GM06990 (cell line): ENCODE measurements at regions not wholly inside any gene's neighbourhood (a gene's known extent, or its start where the extent isn't known, plus 50 kb on each side); places are given as distances from the start of the nearest gene placed in this dataset.

ENCODE experiments used
- DNase-seq: peaks from one replicate; pipeline ENCODE4 v3.0.0-alpha.2; 2011; ENCODE audit not compliant: insufficient read length; ENCODE audit errors: extremely low read depth
- H3K27me3 ChIP-seq: replicated peaks from 2 replicates; pipeline ENCODE4 v1.6.0; 2011; ENCODE audit warnings: low read length; ENCODE audit not compliant: control insufficient read depth, insufficient read depth
- H3K36me3 ChIP-seq: 2 replicates; pipeline ENCODE4 v1.5.1; 2011; ENCODE audit warnings: low read length; ENCODE audit not compliant: control insufficient read depth, insufficient read depth
- H3K4me3 ChIP-seq: replicated peaks from 2 replicates; pipeline ENCODE4 v1.5.1; 2011; ENCODE audit warnings: low read depth, mild to moderate bottlenecking, control low read depth, low read length
- TF ChIP-seq, protein P1 (sequence below): IDR thresholded peaks from 2 replicates; pipeline ENCODE4 v1.5.1; 2011; ENCODE audit warnings: low read length, control low read depth, mild to moderate bottlenecking, inconsistent platforms; ENCODE audit not compliant: insufficient read depth, poor library complexity, severe bottlenecking

DNA sequence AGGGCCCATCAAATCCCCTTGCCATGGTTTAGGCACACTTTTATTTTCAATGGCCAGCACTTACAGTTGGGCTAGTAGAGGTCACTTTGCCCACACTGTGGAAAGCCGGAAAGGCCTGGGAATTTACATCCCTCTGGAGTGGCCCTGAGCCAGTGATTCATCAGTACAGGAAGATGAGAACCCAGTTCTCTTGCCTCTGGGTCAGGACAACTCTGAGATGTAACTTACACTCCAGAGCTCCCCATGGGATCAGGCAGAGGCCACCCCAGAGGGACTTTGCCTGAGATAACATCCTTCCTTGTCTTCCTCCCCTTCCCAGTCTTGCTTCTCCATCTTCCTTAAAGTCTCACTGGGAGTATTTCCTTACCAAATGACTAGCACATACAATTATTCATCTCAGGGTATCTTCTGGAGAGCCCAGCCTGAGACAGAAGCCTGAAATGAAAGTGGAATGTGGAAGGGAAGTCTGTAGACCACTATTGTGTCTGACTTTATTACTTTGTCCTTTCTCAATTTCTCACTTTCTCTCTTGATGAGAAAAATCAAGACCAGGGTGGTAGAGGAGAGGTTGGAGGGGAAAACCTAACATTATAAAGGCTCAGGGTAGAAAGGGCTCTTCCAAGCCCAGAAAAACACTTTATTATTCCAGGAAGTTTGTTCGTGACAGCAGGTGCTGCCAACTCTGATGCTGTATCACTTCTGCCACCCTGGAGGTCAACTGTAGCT lies 220.8 kb downstream of the ZNF621 start:
- no peak for DNase-seq
- Histone ChIP-seq H3K36me3 (no peaks in the 10 kb centered on the region), H3K4me3 (no peak overlapping the region), H3K27me3 (no peaks in the 10 kb centered on the region)
- TF ChIP-seq, protein P1, sequence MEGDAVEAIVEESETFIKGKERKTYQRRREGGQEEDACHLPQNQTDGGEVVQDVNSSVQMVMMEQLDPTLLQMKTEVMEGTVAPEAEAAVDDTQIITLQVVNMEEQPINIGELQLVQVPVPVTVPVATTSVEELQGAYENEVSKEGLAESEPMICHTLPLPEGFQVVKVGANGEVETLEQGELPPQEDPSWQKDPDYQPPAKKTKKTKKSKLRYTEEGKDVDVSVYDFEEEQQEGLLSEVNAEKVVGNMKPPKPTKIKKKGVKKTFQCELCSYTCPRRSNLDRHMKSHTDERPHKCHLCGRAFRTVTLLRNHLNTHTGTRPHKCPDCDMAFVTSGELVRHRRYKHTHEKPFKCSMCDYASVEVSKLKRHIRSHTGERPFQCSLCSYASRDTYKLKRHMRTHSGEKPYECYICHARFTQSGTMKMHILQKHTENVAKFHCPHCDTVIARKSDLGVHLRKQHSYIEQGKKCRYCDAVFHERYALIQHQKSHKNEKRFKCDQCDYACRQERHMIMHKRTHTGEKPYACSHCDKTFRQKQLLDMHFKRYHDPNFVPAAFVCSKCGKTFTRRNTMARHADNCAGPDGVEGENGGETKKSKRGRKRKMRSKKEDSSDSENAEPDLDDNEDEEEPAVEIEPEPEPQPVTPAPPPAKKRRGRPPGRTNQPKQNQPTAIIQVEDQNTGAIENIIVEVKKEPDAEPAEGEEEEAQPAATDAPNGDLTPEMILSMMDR, result no peak

DNA sequence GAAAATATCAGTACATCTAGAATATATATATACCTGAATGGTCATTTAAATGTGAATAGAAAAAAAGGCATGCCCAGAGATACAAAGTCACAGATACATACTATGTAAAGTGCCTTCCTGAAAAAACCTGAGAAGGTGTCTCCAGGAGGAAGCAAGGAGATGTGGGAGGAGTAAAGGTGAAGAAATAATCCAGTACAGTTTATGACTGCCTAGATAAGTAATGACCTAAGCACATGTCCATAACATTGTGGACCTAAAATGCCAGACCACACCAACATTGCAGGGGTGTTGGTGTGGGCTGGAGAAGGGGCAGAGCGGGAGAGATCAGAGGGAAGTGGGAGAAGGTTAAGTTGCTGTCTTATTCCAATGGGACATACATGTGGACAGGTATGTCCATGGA lies 226.9 kb downstream of the ZNF621 start:
- TF ChIP-seq, protein P1, result no peak

DNA sequence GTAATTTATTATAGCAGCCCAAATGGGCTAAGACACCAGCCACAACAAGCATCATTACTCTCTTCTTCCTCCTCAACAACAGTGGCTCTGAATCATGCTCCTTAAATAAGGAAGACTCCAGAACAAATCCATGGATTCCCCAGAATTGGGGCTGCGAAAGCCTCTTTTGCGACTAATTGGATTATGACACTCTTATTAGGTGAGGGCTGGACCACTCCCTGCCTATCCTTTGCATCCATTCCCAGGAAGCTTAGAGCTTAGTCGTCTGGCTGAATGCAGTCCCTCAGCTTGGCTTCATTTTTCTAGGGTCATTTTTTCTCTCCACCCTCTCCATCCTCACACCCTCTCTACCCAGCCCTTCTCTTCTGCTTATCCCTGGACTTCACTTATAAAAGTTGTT lies 227.7 kb downstream of the ZNF621 start:
- TF ChIP-seq, protein P1, result no peak
- Histone ChIP-seq H3K36me3 (no peaks in the 10 kb centered on the region), H3K4me3 (no peak overlapping the region), H3K27me3 (no peaks in the 10 kb centered on the region; the same call in 1 of the 2 replicates)
- DNase-seq, result no peak

More for the DNA sequence above, 226.9 kb downstream of the ZNF621 start:
- H3K36me3 ChIP-seq, result no peaks in the 10 kb centered on the region
- no peak for DNase-seq
- no peak overlapping the region for H3K4me3 ChIP-seq
- H3K27me3 ChIP-seq, result no peaks in the 10 kb centered on the region; the same call in 1 of the 2 replicates

DNA sequence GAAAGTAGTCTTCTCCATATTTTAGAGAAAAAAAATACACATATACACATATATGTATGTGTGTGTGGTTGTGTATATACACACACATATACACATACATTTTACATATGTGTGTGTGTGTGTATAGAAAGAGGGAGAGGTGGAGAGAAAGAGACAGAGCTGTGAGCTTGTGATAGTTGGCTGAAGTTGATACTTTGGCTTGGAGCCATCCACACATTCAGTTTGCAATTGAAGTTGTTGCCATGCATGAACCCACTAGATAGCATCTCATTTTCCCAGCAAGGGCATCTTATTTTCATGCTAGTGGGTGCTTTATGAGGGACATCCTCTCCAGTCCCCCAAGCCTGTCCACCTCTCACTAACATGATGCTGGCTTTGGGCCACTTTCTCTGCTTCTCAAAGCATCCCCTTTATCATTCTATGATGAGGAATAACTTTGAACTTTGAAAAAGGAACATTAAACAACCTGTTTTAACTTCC lies 228.6 kb downstream of the ZNF621 start:
- Histone ChIP-seq H3K27me3 (no peaks in the 10 kb centered on the region; the same call in 1 of the 2 replicates), H3K36me3 (no peaks in the 10 kb centered on the region), H3K4me3 (no peak overlapping the region)
- DNase-seq, result no peak
- TF ChIP-seq, protein P1, result no peak

DNA sequence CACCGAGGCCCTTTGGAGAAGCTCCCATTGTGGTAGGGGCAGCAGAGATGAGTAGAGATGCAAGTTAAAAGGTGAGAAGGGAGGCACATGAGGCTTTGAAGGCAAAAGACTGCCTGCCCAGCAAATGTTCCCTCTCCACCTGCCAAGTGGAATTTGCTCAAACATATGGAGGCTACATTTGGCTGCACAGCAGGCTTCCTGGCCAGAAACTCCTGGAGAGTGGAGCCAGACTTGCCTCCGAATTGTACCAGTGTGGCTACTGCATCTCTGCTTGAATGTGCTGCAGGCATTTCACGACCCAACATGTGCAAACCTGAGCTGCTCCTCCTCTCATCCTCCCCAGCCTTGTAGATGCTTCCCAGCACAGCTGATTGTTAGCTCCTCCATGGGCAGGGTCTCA lies 229.2 kb downstream of the ZNF621 start:
- DNase-seq, result no peak
- no peaks in the 10 kb centered on the region; the same call in 1 of the 2 replicates for H3K27me3 ChIP-seq
- no peaks in the 10 kb centered on the region for H3K36me3 ChIP-seq
- H3K4me3 ChIP-seq, result no peak overlapping the region
- TF ChIP-seq, protein P1, result no peak
